GM21619 (cell line): ENCODE measurements at regions not wholly inside any gene's neighbourhood (a gene's known extent, or its start where the extent isn't known, plus 50 kb on each side); places are given as distances from the start of the nearest gene placed in this dataset.
"Not testable (repeated sequence)": the region's sequence is repeated elsewhere in the genome, so short reads cannot be mapped to it uniquely, and the experiment has no call there.

Experiments
- ATAC-seq: cut with Tn5 transposase; IDR thresholded peaks from one replicate; pipeline ENCODE4 v1.9.1; 2021; ENCODE audit not compliant: unreplicated experiment

GRCh38 chr15:36156879-36157427 lies 422.5 kb upstream of the CDIN1 start:
- no peak for ATAC-seq

DNA sequence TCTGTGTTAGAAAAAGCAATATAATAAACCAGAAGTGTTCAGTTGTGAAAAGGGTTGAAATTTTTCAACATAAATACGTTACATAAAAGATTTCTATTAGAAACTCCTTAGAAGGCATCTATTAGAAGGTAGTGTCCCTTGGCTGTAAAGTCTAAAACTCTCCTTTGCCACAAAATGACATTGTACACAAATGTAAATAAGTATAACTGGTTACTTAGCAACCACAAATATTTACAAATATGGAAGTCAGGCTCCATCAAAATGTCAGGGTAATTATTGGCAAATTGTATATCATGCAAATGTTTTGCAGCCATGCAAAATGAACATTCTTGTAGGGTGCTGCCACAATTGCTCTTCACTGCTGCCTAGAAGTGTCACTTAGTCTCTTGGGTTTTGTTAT lies 419.1 kb upstream of the CDIN1 start:
- ATAC-seq = no peak

DNA sequence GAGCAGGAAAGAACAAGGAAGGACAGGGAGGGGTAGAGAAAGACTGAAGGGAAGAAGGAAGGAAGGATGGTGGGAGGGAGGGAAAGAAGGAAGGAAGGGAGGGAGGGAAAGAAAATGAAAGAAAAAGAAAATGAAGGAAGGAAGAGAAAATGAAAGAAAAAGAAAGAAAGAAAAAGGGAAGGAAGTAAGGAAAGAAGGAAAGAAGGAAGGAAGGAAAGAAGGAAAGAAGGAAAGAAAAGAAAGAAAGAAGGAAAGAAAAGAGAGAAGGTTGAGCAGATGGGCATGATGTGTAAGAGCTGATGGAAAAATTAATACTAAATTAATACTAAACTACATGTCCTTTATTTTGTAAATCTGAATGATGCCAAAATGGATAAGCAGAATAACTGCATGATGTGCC lies 418.3 kb upstream of the CDIN1 start:
- no peak for ATAC-seq

GRCh38 chr15:36161771-36162212 lies 417.6 kb upstream of the CDIN1 start:
- no peak for ATAC-seq

DNA sequence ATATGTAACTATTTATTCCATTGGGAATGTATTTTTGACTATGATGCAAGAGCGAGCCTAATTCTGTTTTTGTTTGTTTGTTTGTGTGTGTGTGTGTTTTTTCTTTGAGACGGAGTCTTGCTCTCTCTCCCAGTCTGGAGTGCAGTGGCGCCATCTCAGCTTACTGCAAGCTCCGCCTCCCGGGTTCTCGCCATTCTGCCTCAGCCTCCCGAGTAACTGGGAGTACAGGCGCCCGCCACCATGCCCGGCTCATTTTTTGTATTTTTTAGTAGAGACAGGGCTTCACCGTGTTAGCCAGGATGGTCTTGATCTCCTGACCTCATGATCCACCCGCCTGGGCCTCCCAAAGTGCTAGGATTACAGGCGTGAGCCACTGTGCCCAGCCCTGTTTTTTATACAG lies 415.4 kb upstream of the CDIN1 start:
- ATAC-seq = not testable (repeated sequence)

GRCh38 chr15:36172955-36173354 lies 406.5 kb upstream of the CDIN1 start:
- no peak for ATAC-seq

- no peak for ATAC-seq
Measured at GRCh38 chr15:36175186-36175740, 404.2 kb upstream of the CDIN1 start.

GRCh38 chr15:36175741-36176291 lies 403.6 kb upstream of the CDIN1 start:
- no peak for ATAC-seq

DNA sequence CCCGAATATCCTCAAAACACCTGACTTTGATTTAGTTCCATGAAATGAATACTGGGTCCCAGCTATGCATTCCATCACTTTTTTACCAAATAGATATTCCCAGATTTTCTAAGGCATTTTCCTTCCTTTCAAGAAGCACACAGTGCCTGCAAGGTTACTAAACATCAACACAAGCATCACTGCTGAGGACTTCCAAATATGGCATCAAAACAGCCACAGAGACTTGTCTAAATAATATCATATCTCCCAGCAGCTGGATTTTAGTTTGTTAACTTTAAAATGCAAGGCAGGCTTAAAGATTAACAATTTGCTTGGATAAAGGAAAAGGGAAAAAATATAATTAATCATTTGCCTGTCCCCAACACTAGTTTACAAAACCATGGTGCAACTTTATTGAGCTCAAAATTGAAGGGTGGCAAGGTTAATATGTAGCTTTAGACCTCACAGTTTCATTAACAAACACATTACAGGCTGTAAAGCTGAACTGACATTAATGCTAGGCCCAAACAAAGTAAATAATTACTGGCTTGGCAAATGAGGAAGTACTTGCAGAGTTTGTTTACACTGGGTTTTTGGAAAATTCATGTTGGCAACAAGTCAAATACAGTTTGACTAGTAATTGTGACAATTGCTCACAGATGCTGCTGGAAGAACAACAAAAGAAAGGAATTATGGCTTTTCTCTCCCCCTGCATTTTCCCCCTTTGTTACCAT lies 401.7 kb upstream of the CDIN1 start:
- ATAC-seq = no peak

GRCh38 chr15:36178303-36178633 lies 401.2 kb upstream of the CDIN1 start:
- no peak for ATAC-seq

GRCh38 chr15:36183201-36183600 lies 396.2 kb upstream of the CDIN1 start:
- ATAC-seq = no peak

DNA sequence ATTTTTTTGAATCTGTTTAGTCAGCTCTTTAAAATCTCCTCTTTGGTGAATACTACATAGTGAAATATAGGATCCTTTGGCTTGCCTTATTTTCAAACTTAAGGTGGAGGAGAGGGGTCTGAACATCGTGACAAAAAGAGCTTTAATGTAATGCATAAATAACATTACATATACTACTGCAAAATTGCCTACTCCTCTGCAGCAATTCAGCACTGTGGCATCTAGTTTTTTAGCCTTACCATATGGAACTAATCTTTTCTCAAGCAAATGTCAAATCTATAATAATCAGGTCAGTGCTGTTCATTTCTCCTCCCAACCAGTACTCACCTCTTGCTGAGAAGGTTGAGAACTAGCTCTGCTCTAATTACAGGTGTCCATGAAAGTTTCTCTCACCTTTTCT lies 394.0 kb upstream of the CDIN1 start:
- ATAC-seq = no peak

- ATAC-seq = no peak
Measured at GRCh38 chr15:36185845-36186244, 393.6 kb upstream of the CDIN1 start.

DNA sequence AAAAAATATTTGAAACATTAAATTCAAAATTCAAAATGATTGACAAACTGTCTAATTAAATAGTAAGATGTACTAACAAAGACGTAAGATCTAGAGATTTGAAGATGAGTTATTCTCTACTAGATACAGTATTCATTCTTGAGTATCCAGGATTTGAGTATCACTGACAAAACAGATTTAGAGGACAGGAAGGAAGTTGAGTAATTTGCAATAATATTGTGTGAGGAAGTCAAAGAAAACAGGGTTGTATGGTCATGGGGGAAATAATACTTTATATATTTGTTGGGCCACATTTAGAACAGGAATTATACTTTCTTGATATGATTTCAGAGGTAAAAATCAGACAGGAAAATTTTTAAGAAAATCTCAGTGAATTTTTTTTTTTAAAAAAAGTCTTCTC lies 393.1 kb upstream of the CDIN1 start:
- no peak for ATAC-seq

- ATAC-seq = no peak
Measured at GRCh38 chr15:36191459-36191858, 388.0 kb upstream of the CDIN1 start.

GRCh38 chr15:36195361-36196007 lies 383.9 kb upstream of the CDIN1 start:
- ATAC-seq = not testable (repeated sequence)

GRCh38 chr15:36208868-36209582 lies 370.4 kb upstream of the CDIN1 start:
- no peak for ATAC-seq

- no peak for ATAC-seq
Measured at GRCh38 chr15:36210426-36210825, 369.0 kb upstream of the CDIN1 start.

- ATAC-seq = no peak
Measured at GRCh38 chr15:36218322-36218721, 361.1 kb upstream of the CDIN1 start.

GRCh38 chr15:36218991-36219390 lies 360.4 kb upstream of the CDIN1 start:
- no peak for ATAC-seq

GRCh38 chr15:36221992-36222391 lies 357.4 kb upstream of the CDIN1 start:
- ATAC-seq = no peak
